ENCODE measurements at regions not wholly inside any gene's neighbourhood (a gene's known extent, or its start where the extent isn't known, plus 50 kb on each side); places are given as distances from the start of the nearest gene placed in this dataset.
"Not testable (repeated sequence)": the region's sequence is repeated elsewhere in the genome, so short reads cannot be mapped to it uniquely, and the experiment has no call there.

DNA sequence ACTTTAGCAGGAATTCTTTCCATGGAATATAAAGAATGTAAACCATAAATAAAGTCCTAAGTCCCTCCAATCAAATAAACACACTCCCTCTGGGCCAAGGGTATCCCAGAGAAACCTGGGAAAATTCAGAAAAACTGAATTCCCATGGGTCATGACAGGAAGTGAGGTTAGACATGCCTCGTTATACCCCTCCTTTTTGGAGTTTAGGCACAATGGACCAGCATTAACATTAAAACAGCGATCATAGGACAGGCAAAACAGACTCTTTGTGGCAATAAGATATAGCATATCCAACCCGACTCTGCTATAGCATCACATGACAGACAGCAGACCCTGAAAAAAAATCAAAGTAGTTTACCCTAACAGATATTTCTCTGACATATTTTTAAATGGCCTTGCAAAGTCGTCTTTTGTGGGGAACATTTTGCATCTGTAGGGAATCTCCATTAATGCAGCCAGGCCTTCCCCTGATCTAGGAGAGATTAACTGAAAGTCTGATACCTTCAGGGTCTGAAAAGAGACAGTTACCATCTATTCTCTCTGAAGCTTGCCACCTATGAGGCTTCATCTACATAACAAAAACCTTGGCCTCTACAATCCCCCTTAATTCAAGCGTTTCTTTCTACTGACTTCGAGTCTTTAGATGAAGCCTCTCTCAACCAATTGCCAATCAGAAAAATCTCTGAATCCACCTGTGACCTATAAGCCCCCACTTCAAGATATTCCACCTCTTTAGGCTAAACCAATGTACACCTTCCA is 143.0 kb upstream of the KCNK1 start:
- no peak for DNase-seq
- intact Hi-C loops (cut with DNase I), result no loop called here
- Histone ChIP-seq H3K27ac (no peak overlapping the region), H3K9me3 (no peaks in the 10 kb centered on the region), H3K4me3 (no peak overlapping the region), H3K27me3 (no peaks in the 10 kb centered on the region), H3K36me3 (replicated peaks in 1 of 2; ENCODE audit: insufficient read depth in 1 of 2, low read depth in 2 of 2) (no peaks in the 10 kb centered on the region), H3K4me1 (no peaks in the 10 kb centered on the region)
- TF ChIP-seq CTCF (IDR thresholded peaks at IDR 0.05), result no peak
- TF ChIP-seq POLR2A (IDR thresholded peaks at IDR 0.05), result no peak
- ATAC-seq, result no peak
- WGBS, 2 donors, result 75 to 78% methylated on average over 6 of the region's 6 CpGs

GRCh38 chr1:233471851-233472250 is 142.1 kb upstream of the KCNK1 start:
- intact Hi-C loops (cut with DNase I); H3K9me3 ChIP-seq; H3K4me3 ChIP-seq; DNase-seq; H3K36me3 ChIP-seq (replicated peaks in 1 of 2; ENCODE audit: insufficient read depth in 1 of 2, low read depth in 2 of 2); H3K27me3 ChIP-seq; H3K4me1 ChIP-seq; ATAC-seq; H3K27ac ChIP-seq: not testable (repeated sequence)
- WGBS, 2 donors, result 91 to 96% methylated on average over 3 of the region's 3 CpGs

DNA sequence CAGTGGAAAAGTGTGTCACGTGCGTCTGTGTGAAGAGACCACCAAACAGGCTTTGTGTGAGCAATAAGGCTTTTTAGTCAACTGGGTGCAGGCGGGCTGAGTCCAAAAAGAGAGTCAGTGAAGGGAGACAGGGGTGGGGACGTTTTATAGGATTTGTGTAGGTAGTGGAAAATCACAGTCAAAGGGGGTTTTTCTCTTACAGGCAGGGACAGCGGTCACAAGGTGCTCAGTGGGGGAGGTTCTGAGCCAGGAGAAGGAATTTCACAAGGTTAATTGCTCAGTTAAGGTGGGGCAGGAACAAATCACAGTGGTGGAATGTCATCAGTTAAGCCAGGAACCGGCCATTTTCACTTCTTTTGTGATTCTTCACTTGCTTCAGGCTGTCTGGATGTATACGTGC is 141.1 kb upstream of the KCNK1 start:
- H3K4me1 ChIP-seq; H3K27me3 ChIP-seq; ATAC-seq; H3K36me3 ChIP-seq (replicated peaks in 1 of 2; ENCODE audit: insufficient read depth in 1 of 2, low read depth in 2 of 2); DNase-seq; H3K4me3 ChIP-seq; H3K27ac ChIP-seq; intact Hi-C loops (cut with DNase I); H3K9me3 ChIP-seq: not testable (repeated sequence)
- 76 to 79% methylated on average over 7 of the region's 7 CpGs for WGBS, 2 donors

DNA sequence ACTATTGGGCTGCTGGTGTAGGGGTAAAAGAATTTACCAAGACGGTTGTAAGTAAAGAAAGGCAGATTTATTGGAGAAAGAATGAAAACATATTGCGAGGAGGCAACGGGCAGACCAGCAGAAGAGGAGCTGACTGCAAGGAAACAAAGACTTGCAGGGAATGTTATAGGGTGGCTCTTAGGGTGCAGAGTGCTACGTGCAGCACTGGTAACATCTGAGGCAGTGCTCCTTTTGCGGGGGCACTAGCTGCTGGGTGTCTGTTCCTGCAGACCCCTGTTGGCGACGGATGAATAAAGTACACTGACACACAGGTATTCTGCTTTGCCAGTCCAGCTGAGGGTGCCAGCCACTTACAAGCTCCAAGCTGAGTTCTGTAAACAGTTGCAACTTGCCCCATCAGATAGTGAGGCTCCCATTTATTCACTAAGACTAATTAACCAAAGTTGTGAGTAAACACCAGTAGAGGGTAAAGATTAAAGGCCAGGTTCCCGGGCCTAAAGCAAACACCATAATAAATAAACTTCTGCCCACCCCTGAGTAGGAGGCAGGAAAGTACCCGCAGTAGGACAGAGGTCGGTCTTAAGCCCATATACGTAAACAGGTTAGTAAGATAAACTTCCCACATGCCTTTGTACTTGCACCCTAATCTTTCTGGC is 140.2 kb upstream of the KCNK1 start:
- no peaks in the 10 kb centered on the region for H3K27me3 ChIP-seq
- H3K9me3 ChIP-seq, result no peaks in the 10 kb centered on the region
- no peak for DNase-seq
- no peak for ATAC-seq
- WGBS, 2 donors, result 64 to 66% methylated on average over 11 of the region's 11 CpGs
- TF ChIP-seq POLR2A (IDR thresholded peaks at IDR 0.05), result no peak
- no peak overlapping the region for H3K4me3 ChIP-seq
- H3K4me1 ChIP-seq, result peaks cover 2% of the 10 kb centered on the region
- no peaks in the 10 kb centered on the region for H3K36me3 ChIP-seq (replicated peaks in 1 of 2; ENCODE audit: insufficient read depth in 1 of 2, low read depth in 2 of 2)
- intact Hi-C loops (cut with DNase I), result no loop called here
- no peak overlapping the region for H3K27ac ChIP-seq

- peaks cover 14% of the 10 kb centered on the region for H3K4me1 ChIP-seq
- no peaks in the 10 kb centered on the region for H3K36me3 ChIP-seq (replicated peaks in 1 of 2; ENCODE audit: insufficient read depth in 1 of 2, low read depth in 2 of 2)
- H3K27me3 ChIP-seq, result no peaks in the 10 kb centered on the region
- no peak for DNase-seq
- H3K9me3 ChIP-seq, result no peaks in the 10 kb centered on the region
- H3K4me3 ChIP-seq, result no peak overlapping the region
- no peak overlapping the region for H3K27ac ChIP-seq
- TF ChIP-seq CTCF (IDR thresholded peaks at IDR 0.05) (no peak), POLR2A (IDR thresholded peaks at IDR 0.05) (no peak)
- no peak for ATAC-seq
- intact Hi-C loops (cut with DNase I), result no loop called here
Measured at GRCh38 chr1:233477359-233477758, 136.5 kb upstream of the KCNK1 start.

DNA sequence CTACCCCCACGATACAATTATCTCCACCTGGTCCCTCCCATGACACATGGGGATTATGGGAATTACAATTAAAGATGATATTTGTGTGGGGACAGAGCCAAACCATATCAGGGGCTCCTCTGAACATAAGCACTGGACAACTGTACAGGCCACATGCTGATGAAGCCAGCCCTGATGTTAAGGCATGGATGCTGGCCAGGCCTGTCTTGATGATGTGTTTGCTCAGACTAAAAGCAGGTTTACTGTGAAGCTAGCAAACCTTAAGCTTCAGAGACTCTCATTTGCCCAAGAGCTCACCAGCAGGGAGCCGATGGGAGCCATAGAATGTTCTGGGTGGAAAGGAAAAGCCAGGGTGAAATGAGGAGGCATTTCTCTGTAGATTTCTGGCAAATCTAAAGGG is 135.3 kb upstream of the KCNK1 start:
- H3K4me3 ChIP-seq, result no peak overlapping the region
- no peaks in the 10 kb centered on the region for H3K27me3 ChIP-seq
- WGBS, 2 donors, result 60 to 61% methylated on average over 2 of the region's 2 CpGs
- intact Hi-C loops (cut with DNase I), result no loop called here
- no peaks in the 10 kb centered on the region for H3K36me3 ChIP-seq (replicated peaks in 1 of 2; ENCODE audit: insufficient read depth in 1 of 2, low read depth in 2 of 2)
- no peak for ATAC-seq
- peak overlapping the region in 2 of 4 donors; percentile 8 to 53 for H3K27ac ChIP-seq
- DNase-seq, result peak in 3 of 4 donors; percentile 22 to 60 (median 46)
- H3K9me3 ChIP-seq, result no peaks in the 10 kb centered on the region
- H3K4me1 ChIP-seq, result peaks cover 14% of the 10 kb centered on the region
- TF ChIP-seq POLR2A (IDR thresholded peaks at IDR 0.05) (no peak), CTCF (IDR thresholded peaks at IDR 0.05) (no peak)

Measured in body of pancreas (tissue), 4 donors.